ENCODE measurements at regions not wholly inside any gene's neighbourhood (a gene's known extent, or its start where the extent isn't known, plus 50 kb on each side); places are given as distances from the start of the nearest gene placed in this dataset.
"Not testable (repeated sequence)": the region's sequence is repeated elsewhere in the genome, so short reads cannot be mapped to it uniquely, and the experiment has no call there.

GRCh38 chr11:34727228-34727737, 106.4 kb downstream of the EHF start:
- no peak for DNase-seq (ENCODE audit: extremely low read depth, low read depth)
- no peak for TF ChIP-seq CTCF (IDR thresholded peaks at IDR 0.05; ENCODE audit: low read depth, low read length)

- DNase-seq (ENCODE audit: extremely low read depth, low read depth) = no peak
- no peak for TF ChIP-seq CTCF (IDR thresholded peaks at IDR 0.05; ENCODE audit: low read depth, low read length)
Observed at GRCh38 chr11:34724973-34725372, 104.1 kb downstream of the EHF start.

- no peak for TF ChIP-seq CTCF (IDR thresholded peaks at IDR 0.05; ENCODE audit: low read depth, low read length)
- DNase-seq (ENCODE audit: extremely low read depth, low read depth) = no peak
Observed at GRCh38 chr11:34721646-34722045, 100.8 kb downstream of the EHF start.

- no peak for DNase-seq (ENCODE audit: extremely low read depth, low read depth)
Observed at GRCh38 chr11:34719303-34719848, 98.5 kb downstream of the EHF start.

GRCh38 chr11:34713631-34714030, 92.7 kb downstream of the EHF start:
- not testable (repeated sequence) for DNase-seq (ENCODE audit: extremely low read depth, low read depth)

More at GRCh38 chr11:34719303-34719848, 98.5 kb downstream of the EHF start:
- no peak for TF ChIP-seq CTCF (IDR thresholded peaks at IDR 0.05; ENCODE audit: low read depth, low read length)

Data from AG09319 (cell line).